NT2/D1 (cell line): ENCODE measurements at regions not wholly inside any gene's neighbourhood (a gene's known extent, or its start where the extent isn't known, plus 50 kb on each side); places are given as distances from the start of the nearest gene placed in this dataset.

Experiments
- SUZ12 ChIP-seq: IDR thresholded peaks from 2 replicates; pipeline ENCODE4 v1.6.1; 2011; ENCODE audit not compliant: insufficient read length, insufficient read depth; ENCODE audit errors: extremely low read depth
- YY1 ChIP-seq: IDR thresholded peaks from 2 replicates; pipeline ENCODE4 v1.6.1; 2011; ENCODE audit not compliant: insufficient read length, insufficient read depth
- ZNF274 ChIP-seq: IDR thresholded peaks from 2 replicates; pipeline ENCODE4 v1.6.1; 2011; ENCODE audit warnings: mild to moderate bottlenecking, low read depth, low read length

GRCh38 chr3:166351461-166351860 lies 514.2 kb upstream of the BCHE start:
- TF ChIP-seq ZNF274 (no peak), SUZ12 (no peak), YY1 (no peak)
